ENCODE measurements at regions not wholly inside any gene's neighbourhood (a gene's known extent, or its start where the extent isn't known, plus 50 kb on each side); places are given as distances from the start of the nearest gene placed in this dataset.

GRCh38 chr2:186302263-186302662 is 183.8 kb upstream of the ZC3H15 start:
- Histone ChIP-seq H3K4me1 (no peaks in the 10 kb centered on the region), H3K27ac (no peak overlapping the region), H3K36me3 (no peaks in the 10 kb centered on the region), H3K27me3 (no peaks in the 10 kb centered on the region), H3K4me3 (no peak overlapping the region), H3K9me3 (no peaks in the 10 kb centered on the region)
- TF ChIP-seq, protein P1, sequence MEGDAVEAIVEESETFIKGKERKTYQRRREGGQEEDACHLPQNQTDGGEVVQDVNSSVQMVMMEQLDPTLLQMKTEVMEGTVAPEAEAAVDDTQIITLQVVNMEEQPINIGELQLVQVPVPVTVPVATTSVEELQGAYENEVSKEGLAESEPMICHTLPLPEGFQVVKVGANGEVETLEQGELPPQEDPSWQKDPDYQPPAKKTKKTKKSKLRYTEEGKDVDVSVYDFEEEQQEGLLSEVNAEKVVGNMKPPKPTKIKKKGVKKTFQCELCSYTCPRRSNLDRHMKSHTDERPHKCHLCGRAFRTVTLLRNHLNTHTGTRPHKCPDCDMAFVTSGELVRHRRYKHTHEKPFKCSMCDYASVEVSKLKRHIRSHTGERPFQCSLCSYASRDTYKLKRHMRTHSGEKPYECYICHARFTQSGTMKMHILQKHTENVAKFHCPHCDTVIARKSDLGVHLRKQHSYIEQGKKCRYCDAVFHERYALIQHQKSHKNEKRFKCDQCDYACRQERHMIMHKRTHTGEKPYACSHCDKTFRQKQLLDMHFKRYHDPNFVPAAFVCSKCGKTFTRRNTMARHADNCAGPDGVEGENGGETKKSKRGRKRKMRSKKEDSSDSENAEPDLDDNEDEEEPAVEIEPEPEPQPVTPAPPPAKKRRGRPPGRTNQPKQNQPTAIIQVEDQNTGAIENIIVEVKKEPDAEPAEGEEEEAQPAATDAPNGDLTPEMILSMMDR (IDR thresholded peaks at IDR 0.05) = no peak
- no peak for DNase-seq
- intact Hi-C loops (cut with DNase I; ENCODE audit: low total_unique reads) = no loop called here

DNA sequence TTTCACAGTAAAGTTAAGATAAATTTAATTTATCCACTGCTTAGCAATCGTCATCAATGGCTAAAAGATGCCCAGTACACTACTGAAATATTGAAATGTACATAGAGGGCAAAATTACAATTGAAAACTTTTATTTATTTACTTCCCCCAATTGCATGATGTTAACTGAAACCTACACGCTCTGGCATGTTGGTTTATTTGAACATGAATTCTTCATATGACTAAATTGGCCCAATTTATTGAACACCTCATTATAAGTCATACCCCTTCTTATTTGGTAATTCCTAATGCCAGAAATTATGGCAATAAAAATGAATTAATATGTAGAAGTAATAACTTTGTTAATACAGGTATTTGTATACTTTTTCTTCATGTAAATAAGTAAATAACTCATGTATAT is 183.0 kb upstream of the ZC3H15 start:
- Histone ChIP-seq H3K27me3 (no peaks in the 10 kb centered on the region), H3K4me3 (no peak overlapping the region), H3K27ac (no peak overlapping the region), H3K9me3 (no peaks in the 10 kb centered on the region), H3K36me3 (no peaks in the 10 kb centered on the region), H3K4me1 (no peaks in the 10 kb centered on the region)
- intact Hi-C loops (cut with DNase I; ENCODE audit: low total_unique reads) = no loop called here
- TF ChIP-seq, protein P1 (IDR thresholded peaks at IDR 0.05) = no peak
- DNase-seq = no peak

GRCh38 chr2:186304064-186304463 is 182.0 kb upstream of the ZC3H15 start:
- no peaks in the 10 kb centered on the region for H3K36me3 ChIP-seq
- H3K4me3 ChIP-seq = no peak overlapping the region
- intact Hi-C loops (cut with DNase I; ENCODE audit: low total_unique reads) = no loop called here
- TF ChIP-seq, protein P1 (IDR thresholded peaks at IDR 0.05) = no peak
- no peaks in the 10 kb centered on the region for H3K27me3 ChIP-seq
- DNase-seq = no peak
- no peaks in the 10 kb centered on the region for H3K4me1 ChIP-seq
- H3K27ac ChIP-seq = no peak overlapping the region
- no peaks in the 10 kb centered on the region for H3K9me3 ChIP-seq

- Histone ChIP-seq H3K4me3 (no peak overlapping the region), H3K9me3 (peaks cover 0 to 3% (median 0%) of the 10 kb centered on the region in 3 donors), H3K4me1 (no peaks in the 10 kb centered on the region), H3K36me3 (no peaks in the 10 kb centered on the region), H3K27me3 (no peaks in the 10 kb centered on the region), H3K27ac (no peak overlapping the region)
- DNase-seq = no peak
- TF ChIP-seq, protein P1 (IDR thresholded peaks at IDR 0.05) = no peak
- intact Hi-C loops (cut with DNase I; ENCODE audit: low total_unique reads) = no loop called here
Measured at GRCh38 chr2:186306754-186307153, 179.3 kb upstream of the ZC3H15 start.

GRCh38 chr2:186307871-186308270 is 178.2 kb upstream of the ZC3H15 start:
- Histone ChIP-seq H3K27me3 (no peaks in the 10 kb centered on the region), H3K4me3 (no peak overlapping the region), H3K36me3 (peaks cover 0 to 3% (median 0%) of the 10 kb centered on the region in 3 donors), H3K4me1 (no peaks in the 10 kb centered on the region), H3K9me3 (peaks cover 0 to 14% (median 0%) of the 10 kb centered on the region in 3 donors), H3K27ac (no peak overlapping the region)
- intact Hi-C loops (cut with DNase I; ENCODE audit: low total_unique reads) = no loop called here
- TF ChIP-seq, protein P1 (IDR thresholded peaks at IDR 0.05) = no peak
- DNase-seq = no peak

DNA sequence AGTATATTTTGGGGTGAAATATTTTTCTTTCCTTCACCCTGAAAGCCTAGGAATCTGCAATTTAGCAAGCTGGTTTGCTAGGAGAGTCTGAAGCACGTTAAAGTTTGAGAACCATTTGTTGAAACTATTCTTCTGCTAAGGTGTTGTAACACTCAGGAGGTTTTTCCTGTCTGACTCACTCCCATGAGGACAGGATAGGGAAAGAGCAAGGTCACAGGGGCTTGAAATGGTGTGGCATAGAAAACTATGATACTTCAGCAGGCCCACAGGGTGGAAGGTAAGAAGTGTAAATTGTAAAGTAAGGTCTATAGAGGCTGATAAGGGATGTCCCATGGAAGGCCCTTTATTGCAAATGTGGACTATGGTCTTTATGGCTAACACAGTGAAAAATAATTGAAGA is 177.7 kb upstream of the ZC3H15 start:
- no peak for DNase-seq
- peaks cover 0 to 8% (median 0%) of the 10 kb centered on the region in 3 donors for H3K36me3 ChIP-seq
- H3K27me3 ChIP-seq = no peaks in the 10 kb centered on the region
- no peaks in the 10 kb centered on the region for H3K4me1 ChIP-seq
- TF ChIP-seq, protein P1 (IDR thresholded peaks at IDR 0.05) = no peak
- no peak overlapping the region for H3K4me3 ChIP-seq
- intact Hi-C loops (cut with DNase I; ENCODE audit: low total_unique reads) = no loop called here
- no peak overlapping the region for H3K27ac ChIP-seq
- peaks cover 0 to 18% (median 3%) of the 10 kb centered on the region in 3 donors for H3K9me3 ChIP-seq

Data from tibial artery (tissue), 4 donors.